ENCODE measurements at regions not wholly inside any gene's neighbourhood (a gene's known extent, or its start where the extent isn't known, plus 50 kb on each side); places are given as distances from the start of the nearest gene placed in this dataset.

DNA sequence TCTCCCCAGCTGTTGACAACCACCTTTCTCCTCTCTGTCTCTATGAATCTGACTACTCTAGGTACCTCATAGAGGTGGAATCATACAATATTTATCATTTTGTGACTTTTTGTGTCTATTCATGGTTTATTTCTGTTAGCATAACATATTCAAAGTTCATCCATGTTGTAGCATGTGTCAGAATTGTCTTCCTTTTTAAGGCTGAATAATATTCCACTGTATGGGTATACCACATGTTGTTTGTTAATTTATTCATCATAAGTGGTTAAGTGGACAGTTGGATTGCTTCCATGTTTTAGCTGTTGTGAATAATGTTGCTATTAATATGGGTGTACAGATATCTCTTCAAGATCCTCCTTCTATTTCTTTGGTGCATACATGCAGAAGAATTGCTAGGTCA, 69.9 kb upstream of the COMTD1 start:
- TF ChIP-seq, protein P1, sequence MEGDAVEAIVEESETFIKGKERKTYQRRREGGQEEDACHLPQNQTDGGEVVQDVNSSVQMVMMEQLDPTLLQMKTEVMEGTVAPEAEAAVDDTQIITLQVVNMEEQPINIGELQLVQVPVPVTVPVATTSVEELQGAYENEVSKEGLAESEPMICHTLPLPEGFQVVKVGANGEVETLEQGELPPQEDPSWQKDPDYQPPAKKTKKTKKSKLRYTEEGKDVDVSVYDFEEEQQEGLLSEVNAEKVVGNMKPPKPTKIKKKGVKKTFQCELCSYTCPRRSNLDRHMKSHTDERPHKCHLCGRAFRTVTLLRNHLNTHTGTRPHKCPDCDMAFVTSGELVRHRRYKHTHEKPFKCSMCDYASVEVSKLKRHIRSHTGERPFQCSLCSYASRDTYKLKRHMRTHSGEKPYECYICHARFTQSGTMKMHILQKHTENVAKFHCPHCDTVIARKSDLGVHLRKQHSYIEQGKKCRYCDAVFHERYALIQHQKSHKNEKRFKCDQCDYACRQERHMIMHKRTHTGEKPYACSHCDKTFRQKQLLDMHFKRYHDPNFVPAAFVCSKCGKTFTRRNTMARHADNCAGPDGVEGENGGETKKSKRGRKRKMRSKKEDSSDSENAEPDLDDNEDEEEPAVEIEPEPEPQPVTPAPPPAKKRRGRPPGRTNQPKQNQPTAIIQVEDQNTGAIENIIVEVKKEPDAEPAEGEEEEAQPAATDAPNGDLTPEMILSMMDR (tag by site-specific recombination; IDR thresholded peaks at IDR 0.05): no peak
- no peak for TF ChIP-seq ZNF214 (tag by site-specific recombination; IDR thresholded peaks at IDR 0.05; ENCODE audit: borderline replicate concordance)

Measured in HEK293 (cell line).